T-helper 1 cell treated with Interleukin-12 subunit alpha and Interleukin-12 subunit beta and Interleukin-4 antibody, amounts not matched to agents 30 μg/mL and 1 μg/mL, for 36 hours (primary cell): ENCODE measurements at regions not wholly inside any gene's neighbourhood (a gene's known extent, or its start where the extent isn't known, plus 50 kb on each side); places are given as distances from the start of the nearest gene placed in this dataset.

Experiments
- H3K27ac Mint-ChIP-seq: one replicate; pipeline ENCODE4 v1.8.0; 2021; ENCODE audit warnings: mild to moderate bottlenecking, mixed read lengths
- H3K27me3 Mint-ChIP-seq: one replicate; pipeline ENCODE4 v1.8.0; 2021; ENCODE audit warnings: low read depth, mixed read lengths
- H3K36me3 Mint-ChIP-seq: one replicate; pipeline ENCODE4 v1.8.0; 2021; ENCODE audit warnings: low read depth, mixed read lengths
- H3K4me1 Mint-ChIP-seq: one replicate; pipeline ENCODE4 v1.8.0; 2021; ENCODE audit warnings: low read depth, mixed read lengths
- H3K4me3 Mint-ChIP-seq: one replicate; pipeline ENCODE4 v1.8.0; 2021; ENCODE audit warnings: mild to moderate bottlenecking, moderate library complexity, mixed read lengths
- H3K9me3 Mint-ChIP-seq: one replicate; pipeline ENCODE4 v1.8.0; 2021; ENCODE audit warnings: mixed read lengths

DNA sequence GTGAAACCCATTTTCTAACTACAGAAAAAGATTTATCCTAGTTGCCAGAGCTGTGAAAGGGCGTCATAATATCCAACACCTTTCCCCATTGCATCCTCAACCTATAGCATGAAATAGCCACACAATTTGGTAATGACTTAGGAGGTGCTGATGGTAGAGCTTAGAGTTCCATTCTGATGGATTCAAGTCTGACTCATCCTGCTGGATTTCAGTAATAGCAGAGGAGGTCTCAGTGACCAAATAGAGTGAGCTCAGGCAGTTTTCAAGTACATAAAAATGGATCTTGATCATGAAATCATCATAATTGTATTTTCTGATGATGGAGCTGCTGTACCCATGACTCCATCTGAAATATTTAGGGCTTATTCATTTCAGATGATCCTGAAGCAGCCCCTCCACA is 270.7 kb upstream of the KLHL29 start:
- no peaks in the 10 kb centered on the region for H3K27me3 Mint-ChIP-seq
- H3K9me3 Mint-ChIP-seq: peaks cover 3% of the 10 kb centered on the region
- H3K36me3 Mint-ChIP-seq: no peaks in the 10 kb centered on the region
- H3K4me1 Mint-ChIP-seq: no peaks in the 10 kb centered on the region
- no peak overlapping the region for H3K27ac Mint-ChIP-seq
- no peak overlapping the region for H3K4me3 Mint-ChIP-seq

- Mint-ChIP-seq H3K27me3 (no peaks in the 10 kb centered on the region), H3K36me3 (no peaks in the 10 kb centered on the region), H3K4me1 (no peaks in the 10 kb centered on the region), H3K9me3 (no peaks in the 10 kb centered on the region), H3K27ac (no peak overlapping the region), H3K4me3 (no peak overlapping the region)
Observed at GRCh38 chr2:23118313-23118712, 266.7 kb upstream of the KLHL29 start.

DNA sequence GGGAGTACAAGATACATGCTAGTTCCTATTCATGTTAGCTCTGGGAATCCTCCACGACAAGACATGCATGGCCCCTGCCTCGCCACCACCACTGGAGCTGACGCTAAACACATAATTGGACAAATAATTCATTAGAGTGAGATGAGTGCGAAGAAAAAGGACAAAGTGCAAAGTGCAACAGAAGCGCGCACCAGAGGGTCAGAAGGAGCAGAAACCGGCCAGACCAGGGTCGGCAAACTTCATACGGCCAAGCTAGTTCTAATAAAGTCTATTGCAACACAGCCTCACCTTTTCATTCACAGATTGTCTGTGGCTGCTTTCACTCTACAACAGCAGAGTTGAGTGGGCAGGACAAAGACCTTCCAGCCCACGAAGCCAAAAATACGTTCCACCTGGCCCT is 266.1 kb upstream of the KLHL29 start:
- Mint-ChIP-seq H3K9me3 (no peaks in the 10 kb centered on the region), H3K4me1 (no peaks in the 10 kb centered on the region), H3K27ac (no peak overlapping the region), H3K36me3 (no peaks in the 10 kb centered on the region), H3K27me3 (no peaks in the 10 kb centered on the region), H3K4me3 (no peak overlapping the region)

DNA sequence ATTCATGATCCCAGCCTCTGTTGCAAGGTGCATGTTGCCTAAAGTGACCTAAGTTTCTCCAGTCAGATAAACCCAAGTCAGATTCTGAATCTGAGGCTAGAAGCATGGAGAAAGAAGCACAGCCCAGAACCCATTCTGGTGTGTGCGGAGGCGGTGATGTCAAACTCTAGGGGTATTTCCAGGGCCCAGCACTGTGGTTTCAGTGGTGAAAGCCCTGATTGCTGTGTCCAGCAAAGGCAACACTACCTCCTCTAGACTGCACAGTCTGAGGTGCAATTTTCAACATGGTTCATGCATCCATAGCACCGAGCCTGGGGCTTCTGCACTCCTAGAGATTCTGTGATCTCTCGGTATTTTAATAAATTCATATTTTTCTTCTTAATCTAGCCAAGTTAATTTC is 264.8 kb upstream of the KLHL29 start:
- H3K27ac Mint-ChIP-seq: no peak overlapping the region
- H3K36me3 Mint-ChIP-seq: no peaks in the 10 kb centered on the region
- H3K27me3 Mint-ChIP-seq: no peaks in the 10 kb centered on the region
- H3K4me1 Mint-ChIP-seq: no peaks in the 10 kb centered on the region
- no peak overlapping the region for H3K4me3 Mint-ChIP-seq
- H3K9me3 Mint-ChIP-seq: no peaks in the 10 kb centered on the region

GRCh38 chr2:23121968-23122648 is 262.9 kb upstream of the KLHL29 start:
- Mint-ChIP-seq H3K27ac (no peak overlapping the region), H3K36me3 (no peaks in the 10 kb centered on the region), H3K27me3 (no peaks in the 10 kb centered on the region), H3K4me3 (no peak overlapping the region), H3K4me1 (no peaks in the 10 kb centered on the region), H3K9me3 (no peaks in the 10 kb centered on the region)

GRCh38 chr2:23122681-23123215 is 262.2 kb upstream of the KLHL29 start:
- Mint-ChIP-seq H3K27me3 (no peaks in the 10 kb centered on the region), H3K9me3 (no peaks in the 10 kb centered on the region), H3K4me3 (no peak overlapping the region), H3K27ac (no peak overlapping the region), H3K4me1 (no peaks in the 10 kb centered on the region), H3K36me3 (no peaks in the 10 kb centered on the region)

- Mint-ChIP-seq H3K9me3 (no peaks in the 10 kb centered on the region), H3K27me3 (no peaks in the 10 kb centered on the region), H3K27ac (no peak overlapping the region), H3K4me3 (no peak overlapping the region), H3K4me1 (no peaks in the 10 kb centered on the region), H3K36me3 (no peaks in the 10 kb centered on the region)
Observed at GRCh38 chr2:23123686-23124085, 261.3 kb upstream of the KLHL29 start.

GRCh38 chr2:23124214-23124750 is 260.7 kb upstream of the KLHL29 start:
- Mint-ChIP-seq H3K27me3 (no peaks in the 10 kb centered on the region), H3K9me3 (no peaks in the 10 kb centered on the region), H3K36me3 (no peaks in the 10 kb centered on the region), H3K4me3 (no peak overlapping the region), H3K4me1 (no peaks in the 10 kb centered on the region), H3K27ac (no peak overlapping the region)

DNA sequence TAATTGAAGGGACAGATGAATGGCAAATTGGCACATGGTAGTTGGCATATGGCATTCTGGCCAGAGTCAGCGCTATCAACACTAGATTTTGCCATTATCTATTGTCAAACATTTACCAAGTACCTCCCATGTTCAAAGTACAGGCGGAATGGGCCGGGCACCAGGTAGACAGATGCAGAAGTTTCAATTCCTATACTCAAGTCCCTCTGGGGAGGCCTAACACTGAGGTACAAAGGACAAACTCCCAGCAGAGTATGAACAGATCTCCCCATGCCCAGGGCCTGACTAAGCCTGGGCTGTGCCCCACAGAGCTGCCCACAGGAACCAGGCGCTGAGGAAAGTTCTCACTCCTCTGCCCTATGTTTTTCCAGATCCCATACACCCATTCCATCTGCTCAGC is 257.5 kb upstream of the KLHL29 start:
- no peaks in the 10 kb centered on the region for H3K9me3 Mint-ChIP-seq
- no peak overlapping the region for H3K4me3 Mint-ChIP-seq
- H3K36me3 Mint-ChIP-seq: no peaks in the 10 kb centered on the region
- H3K4me1 Mint-ChIP-seq: no peaks in the 10 kb centered on the region
- H3K27ac Mint-ChIP-seq: no peak overlapping the region
- H3K27me3 Mint-ChIP-seq: no peaks in the 10 kb centered on the region

GRCh38 chr2:23128684-23129292 is 256.2 kb upstream of the KLHL29 start:
- H3K36me3 Mint-ChIP-seq: no peaks in the 10 kb centered on the region
- H3K27me3 Mint-ChIP-seq: no peaks in the 10 kb centered on the region
- H3K4me1 Mint-ChIP-seq: no peaks in the 10 kb centered on the region
- H3K4me3 Mint-ChIP-seq: no peak overlapping the region
- no peak overlapping the region for H3K27ac Mint-ChIP-seq
- H3K9me3 Mint-ChIP-seq: no peaks in the 10 kb centered on the region

DNA sequence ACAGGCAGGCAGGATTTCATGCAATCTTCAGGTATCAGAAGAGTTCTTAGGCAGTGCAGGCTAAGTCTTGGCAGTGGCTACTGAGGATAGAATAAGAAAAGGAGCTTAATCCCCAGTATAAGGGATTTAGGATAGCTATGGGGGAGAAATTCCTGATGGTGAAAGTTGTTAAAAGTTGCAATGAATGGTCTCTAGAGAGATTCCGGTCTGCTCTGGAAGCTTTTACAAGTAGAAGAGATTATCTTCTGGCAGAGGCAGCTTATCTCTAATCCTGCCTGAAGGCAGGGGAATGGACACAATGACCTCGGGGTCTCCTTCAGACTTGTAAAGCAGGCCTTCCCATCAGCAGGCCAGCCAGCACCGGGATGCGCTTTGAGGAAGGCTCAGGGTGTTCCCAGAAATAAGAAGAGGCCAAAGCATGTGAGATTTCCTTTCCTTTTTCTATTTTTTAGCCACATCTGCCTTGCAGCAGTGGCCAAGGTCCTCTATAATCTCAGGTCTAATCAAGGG is 253.9 kb upstream of the KLHL29 start:
- Mint-ChIP-seq H3K4me1 (no peaks in the 10 kb centered on the region), H3K36me3 (no peaks in the 10 kb centered on the region), H3K4me3 (no peak overlapping the region), H3K9me3 (no peaks in the 10 kb centered on the region), H3K27me3 (no peaks in the 10 kb centered on the region), H3K27ac (no peak overlapping the region)

DNA sequence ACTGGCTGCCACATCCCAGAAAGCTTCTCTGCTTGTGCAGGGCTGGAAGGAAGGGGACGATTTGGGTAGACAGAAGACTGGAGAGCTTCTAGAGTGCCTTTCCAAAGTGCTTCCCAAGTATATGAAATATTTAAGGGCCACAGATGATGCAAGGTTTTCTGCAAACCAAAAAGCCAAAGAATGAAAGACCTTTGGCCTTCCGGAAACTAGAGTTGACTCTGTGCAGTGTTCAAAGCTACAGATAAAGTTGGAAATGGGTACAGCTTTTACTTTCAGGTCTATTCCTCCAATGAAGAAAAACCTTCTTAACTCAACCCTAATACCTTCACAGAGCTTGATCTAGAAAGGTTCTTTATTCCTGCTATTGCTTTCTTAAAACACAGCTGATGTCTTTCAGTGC is 253.0 kb upstream of the KLHL29 start:
- Mint-ChIP-seq H3K9me3 (no peaks in the 10 kb centered on the region), H3K4me3 (no peak overlapping the region), H3K27me3 (no peaks in the 10 kb centered on the region), H3K4me1 (no peaks in the 10 kb centered on the region), H3K36me3 (no peaks in the 10 kb centered on the region), H3K27ac (no peak overlapping the region)

- H3K27me3 Mint-ChIP-seq: no peaks in the 10 kb centered on the region
- H3K4me1 Mint-ChIP-seq: no peaks in the 10 kb centered on the region
- H3K36me3 Mint-ChIP-seq: no peaks in the 10 kb centered on the region
- no peak overlapping the region for H3K27ac Mint-ChIP-seq
- H3K9me3 Mint-ChIP-seq: no peaks in the 10 kb centered on the region
- H3K4me3 Mint-ChIP-seq: no peak overlapping the region
Observed at GRCh38 chr2:23132823-23133595, 252.0 kb upstream of the KLHL29 start.

- H3K9me3 Mint-ChIP-seq: no peaks in the 10 kb centered on the region
- H3K4me3 Mint-ChIP-seq: no peak overlapping the region
- H3K27me3 Mint-ChIP-seq: no peaks in the 10 kb centered on the region
- H3K36me3 Mint-ChIP-seq: no peaks in the 10 kb centered on the region
- no peaks in the 10 kb centered on the region for H3K4me1 Mint-ChIP-seq
- H3K27ac Mint-ChIP-seq: no peak overlapping the region
Observed at GRCh38 chr2:23134726-23135125, 250.3 kb upstream of the KLHL29 start.
